BLaER1 treated with 17β-estradiol and CSF1 and Interleukin-3, amounts not matched to agents 10 nM and 100 nM (cell line): ENCODE measurements at regions not wholly inside any gene's neighbourhood (a gene's known extent, or its start where the extent isn't known, plus 50 kb on each side); places are given as distances from the start of the nearest gene placed in this dataset.

Experiments
- H3K27ac ChIP-seq, 11 experiments: shearing (Covaris generic); formaldehyde crosslinking; 2 replicates each; pipeline ENCODE4 v1.8.1; 2022
- H3K27me3 ChIP-seq, 11 experiments: shearing (Covaris generic); formaldehyde crosslinking; 2 replicates each; pipeline ENCODE4 v1.8.1; 2022
- H3K36me3 ChIP-seq, 11 experiments: shearing (Covaris generic); formaldehyde crosslinking; 2 replicates each; pipeline ENCODE4 v1.8.1; 2022
- H3K4me1 ChIP-seq, 10 experiments: shearing (Covaris generic); formaldehyde crosslinking; 2 replicates each; pipeline ENCODE4 v1.8.1; 2022
- H3K4me2 ChIP-seq, 11 experiments: shearing (Covaris generic); formaldehyde crosslinking; 2 replicates each; pipeline ENCODE4 v1.8.1; 2022
- H3K4me3 ChIP-seq, 10 experiments: shearing (Covaris generic); formaldehyde crosslinking; 2 replicates each; pipeline ENCODE4 v1.8.1; 2022
- H3K9ac ChIP-seq, 11 experiments: shearing (Covaris generic); formaldehyde crosslinking; 2 replicates each; pipeline ENCODE4 v1.8.1; 2022
- H3K9me3 ChIP-seq, 11 experiments: shearing (Covaris generic); formaldehyde crosslinking; replicated peaks in 1 of 11; 2 replicates each; pipeline ENCODE4 v1.8.1; 2022
- H4K20me1 ChIP-seq, 11 experiments: shearing (Covaris generic); formaldehyde crosslinking; 2 replicates each; pipeline ENCODE4 v1.8.1; 2022
- Cebpa-rat ChIP-seq, 11 experiments: shearing (Covaris generic); IDR thresholded peaks; 2 replicates each; pipeline ENCODE4 v1.8.1; 2022

DNA sequence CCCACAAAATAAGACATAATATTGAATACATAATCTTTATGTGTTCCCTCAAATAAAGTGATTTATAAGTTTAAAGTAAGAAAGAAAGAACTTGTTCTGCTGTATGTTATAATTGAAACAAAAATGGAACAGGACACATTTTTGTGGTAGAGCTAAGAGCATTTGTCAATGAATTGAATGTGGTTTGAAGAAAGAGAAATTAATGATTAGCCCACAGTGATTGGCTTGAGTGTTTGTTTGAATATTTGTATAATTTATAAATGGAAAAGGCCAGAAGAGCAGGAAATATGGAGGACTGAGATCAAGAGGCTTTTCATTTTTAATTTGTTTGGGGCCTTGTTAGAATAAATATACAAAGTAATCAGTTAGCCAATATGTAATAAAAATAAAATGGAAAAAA is 395.1 kb upstream of the CDH19 start:
- no peak overlapping the region for H3K4me3 ChIP-seq
- H3K27ac ChIP-seq: no peak overlapping the region
- TF ChIP-seq Cebpa-rat (IDR thresholded peaks at IDR 0.05): no peak
- H3K9ac ChIP-seq: no peak overlapping the region
- H3K9me3 ChIP-seq: no peaks in the 10 kb centered on the region
- H3K4me2 ChIP-seq: no peak overlapping the region
- H3K27me3 ChIP-seq: no peaks in the 10 kb centered on the region
- H3K4me1 ChIP-seq: no peaks in the 10 kb centered on the region
- H3K36me3 ChIP-seq: no peaks in the 10 kb centered on the region
- H4K20me1 ChIP-seq: no peaks in the 10 kb centered on the region

DNA sequence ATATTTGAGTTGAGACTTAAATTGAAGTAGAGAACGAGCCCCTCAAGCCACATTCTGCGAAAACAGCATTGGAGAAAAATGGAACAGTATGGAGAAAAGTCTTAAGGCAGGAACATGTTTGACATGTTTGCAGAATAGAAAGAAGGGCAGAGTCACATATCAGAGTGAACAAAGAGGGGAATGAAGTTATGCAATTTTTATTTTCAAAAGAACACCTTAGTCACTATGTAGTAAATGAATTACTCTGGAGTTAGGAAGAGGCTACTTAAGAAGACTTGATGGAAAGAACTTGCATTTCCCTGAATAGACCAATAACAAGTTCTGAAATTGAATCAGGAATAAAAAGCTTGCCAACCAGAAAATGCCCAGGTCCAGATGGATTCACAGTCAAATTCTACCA is 391.4 kb upstream of the CDH19 start:
- no peak overlapping the region for H3K4me3 ChIP-seq
- no peak overlapping the region for H3K4me2 ChIP-seq
- no peaks in the 10 kb centered on the region for H4K20me1 ChIP-seq
- no peak overlapping the region for H3K27ac ChIP-seq
- H3K36me3 ChIP-seq: no peaks in the 10 kb centered on the region
- no peaks in the 10 kb centered on the region for H3K4me1 ChIP-seq
- no peaks in the 10 kb centered on the region for H3K9me3 ChIP-seq
- TF ChIP-seq Cebpa-rat (IDR thresholded peaks at IDR 0.05): no peak
- no peaks in the 10 kb centered on the region for H3K27me3 ChIP-seq
- H3K9ac ChIP-seq: no peak overlapping the region

DNA sequence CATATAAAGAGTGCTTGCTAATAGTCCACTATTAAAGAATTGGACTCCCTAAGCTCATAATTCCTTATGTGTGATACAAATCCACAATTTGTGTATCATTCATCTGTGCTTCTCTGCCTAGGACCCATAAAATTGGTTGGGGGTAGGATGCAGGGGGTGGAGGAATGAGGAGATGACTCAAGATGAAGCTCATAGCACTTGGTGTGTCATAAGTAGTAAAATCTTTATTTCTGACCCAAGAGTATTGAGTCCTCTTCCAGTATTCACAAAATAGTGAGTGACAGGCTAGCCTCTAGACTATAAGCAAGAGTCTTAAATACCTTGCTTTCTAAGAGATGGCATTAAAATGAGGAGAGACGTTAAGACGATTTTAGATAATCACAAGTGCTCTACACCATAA is 390.9 kb upstream of the CDH19 start:
- H3K4me1 ChIP-seq: no peaks in the 10 kb centered on the region
- TF ChIP-seq Cebpa-rat (IDR thresholded peaks at IDR 0.05): no peak
- no peaks in the 10 kb centered on the region for H3K9me3 ChIP-seq
- no peak overlapping the region for H3K4me3 ChIP-seq
- H3K4me2 ChIP-seq: no peak overlapping the region
- no peak overlapping the region for H3K9ac ChIP-seq
- no peaks in the 10 kb centered on the region for H3K36me3 ChIP-seq
- no peaks in the 10 kb centered on the region for H4K20me1 ChIP-seq
- H3K27ac ChIP-seq: no peak overlapping the region
- H3K27me3 ChIP-seq: no peaks in the 10 kb centered on the region

- no peaks in the 10 kb centered on the region for H3K36me3 ChIP-seq
- H3K4me2 ChIP-seq: no peak overlapping the region
- TF ChIP-seq Cebpa-rat (IDR thresholded peaks at IDR 0.05): no peak
- no peaks in the 10 kb centered on the region for H3K27me3 ChIP-seq
- H3K4me3 ChIP-seq: no peak overlapping the region
- no peaks in the 10 kb centered on the region for H3K9me3 ChIP-seq
- no peaks in the 10 kb centered on the region for H4K20me1 ChIP-seq
- H3K9ac ChIP-seq: no peak overlapping the region
- H3K4me1 ChIP-seq: no peaks in the 10 kb centered on the region
- no peak overlapping the region for H3K27ac ChIP-seq
Observed at GRCh38 chr18:66993492-66993891, 389.6 kb upstream of the CDH19 start.

DNA sequence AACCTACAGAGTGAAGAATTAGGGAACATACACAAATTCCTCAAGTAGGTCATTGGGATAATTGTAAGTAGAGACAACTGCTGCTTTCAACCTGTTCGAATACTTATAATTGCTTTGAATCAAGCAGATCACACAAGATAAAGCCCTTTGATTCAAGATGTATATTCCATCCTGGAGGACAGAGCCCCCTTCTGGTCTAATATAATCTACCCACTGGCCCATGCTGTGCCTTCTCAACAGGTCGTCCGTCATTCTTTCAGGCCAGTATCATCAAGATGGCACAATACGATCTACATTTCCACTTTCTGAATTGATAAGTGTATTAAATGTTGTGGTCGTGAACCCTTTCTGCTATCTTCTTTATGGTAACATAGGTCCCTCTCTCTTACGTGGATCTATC is 387.0 kb upstream of the CDH19 start:
- no peak overlapping the region for H3K9ac ChIP-seq
- TF ChIP-seq Cebpa-rat (IDR thresholded peaks at IDR 0.05): no peak
- no peaks in the 10 kb centered on the region for H3K4me1 ChIP-seq
- no peak overlapping the region for H3K4me2 ChIP-seq
- no peaks in the 10 kb centered on the region for H3K9me3 ChIP-seq
- no peak overlapping the region for H3K27ac ChIP-seq
- H4K20me1 ChIP-seq: no peaks in the 10 kb centered on the region
- H3K4me3 ChIP-seq: no peak overlapping the region
- H3K36me3 ChIP-seq: no peaks in the 10 kb centered on the region
- no peaks in the 10 kb centered on the region for H3K27me3 ChIP-seq

GRCh38 chr18:66979009-66979408 is 375.1 kb upstream of the CDH19 start:
- Histone ChIP-seq H3K4me3 (no peak overlapping the region), H3K9ac (no peak overlapping the region), H3K4me2 (no peak overlapping the region), H3K27me3 (no peaks in the 10 kb centered on the region), H3K36me3 (no peaks in the 10 kb centered on the region), H3K4me1 (no peaks in the 10 kb centered on the region), H3K9me3 (no peaks in the 10 kb centered on the region), H4K20me1 (no peaks in the 10 kb centered on the region), H3K27ac (no peak overlapping the region)
- TF ChIP-seq Cebpa-rat (IDR thresholded peaks at IDR 0.05): no peak

GRCh38 chr18:66972681-66973080 is 368.8 kb upstream of the CDH19 start:
- no peaks in the 10 kb centered on the region for H3K36me3 ChIP-seq
- TF ChIP-seq Cebpa-rat (IDR thresholded peaks at IDR 0.05): no peak
- no peak overlapping the region for H3K27ac ChIP-seq
- H3K9me3 ChIP-seq: no peaks in the 10 kb centered on the region
- no peaks in the 10 kb centered on the region for H3K27me3 ChIP-seq
- H3K4me1 ChIP-seq: no peaks in the 10 kb centered on the region
- no peak overlapping the region for H3K4me2 ChIP-seq
- no peaks in the 10 kb centered on the region for H4K20me1 ChIP-seq
- H3K4me3 ChIP-seq: no peak overlapping the region
- no peak overlapping the region for H3K9ac ChIP-seq

GRCh38 chr18:66971960-66972359 is 368.1 kb upstream of the CDH19 start:
- H3K36me3 ChIP-seq: no peaks in the 10 kb centered on the region
- no peak overlapping the region for H3K27ac ChIP-seq
- no peaks in the 10 kb centered on the region for H4K20me1 ChIP-seq
- H3K4me3 ChIP-seq: no peak overlapping the region
- H3K9me3 ChIP-seq: no peaks in the 10 kb centered on the region
- no peaks in the 10 kb centered on the region for H3K27me3 ChIP-seq
- H3K4me2 ChIP-seq: no peak overlapping the region
- H3K4me1 ChIP-seq: no peaks in the 10 kb centered on the region
- TF ChIP-seq Cebpa-rat (IDR thresholded peaks at IDR 0.05): no peak
- no peak overlapping the region for H3K9ac ChIP-seq

DNA sequence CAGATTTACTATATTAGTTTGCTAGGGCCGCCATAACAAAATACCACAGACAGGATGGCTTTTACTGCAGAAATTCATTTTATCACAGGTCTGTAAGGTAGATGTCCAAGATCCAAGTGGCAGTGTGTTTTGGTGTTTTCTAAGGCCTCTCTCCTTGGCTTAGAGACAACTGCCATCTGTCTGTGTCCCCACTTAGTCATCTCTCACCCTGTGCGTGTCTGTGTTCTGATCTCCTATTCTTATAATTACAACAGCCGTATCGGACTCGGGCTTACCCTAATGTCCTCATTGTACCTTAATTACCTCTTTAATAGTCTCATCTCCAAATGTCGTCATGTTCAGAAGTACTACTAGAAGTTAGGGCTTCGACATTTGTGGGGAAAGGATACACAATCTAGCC is 362.3 kb upstream of the CDH19 start:
- Histone ChIP-seq H3K9ac (no peak overlapping the region), H3K27ac (no peak overlapping the region), H3K4me3 (no peak overlapping the region), H3K9me3 (no peaks in the 10 kb centered on the region), H3K27me3 (no peaks in the 10 kb centered on the region), H3K4me2 (no peak overlapping the region), H4K20me1 (no peaks in the 10 kb centered on the region), H3K4me1 (no peaks in the 10 kb centered on the region), H3K36me3 (no peaks in the 10 kb centered on the region)
- TF ChIP-seq Cebpa-rat (IDR thresholded peaks at IDR 0.05): no peak

- no peak overlapping the region for H3K27ac ChIP-seq
- no peaks in the 10 kb centered on the region for H3K27me3 ChIP-seq
- H3K36me3 ChIP-seq: no peaks in the 10 kb centered on the region
- no peaks in the 10 kb centered on the region for H4K20me1 ChIP-seq
- no peaks in the 10 kb centered on the region for H3K4me1 ChIP-seq
- no peak overlapping the region for H3K4me3 ChIP-seq
- H3K4me2 ChIP-seq: no peak overlapping the region
- H3K9me3 ChIP-seq: no peaks in the 10 kb centered on the region
- no peak for TF ChIP-seq Cebpa-rat (IDR thresholded peaks at IDR 0.05)
- H3K9ac ChIP-seq: no peak overlapping the region
Observed at GRCh38 chr18:66958309-66958708, 354.4 kb upstream of the CDH19 start.

DNA sequence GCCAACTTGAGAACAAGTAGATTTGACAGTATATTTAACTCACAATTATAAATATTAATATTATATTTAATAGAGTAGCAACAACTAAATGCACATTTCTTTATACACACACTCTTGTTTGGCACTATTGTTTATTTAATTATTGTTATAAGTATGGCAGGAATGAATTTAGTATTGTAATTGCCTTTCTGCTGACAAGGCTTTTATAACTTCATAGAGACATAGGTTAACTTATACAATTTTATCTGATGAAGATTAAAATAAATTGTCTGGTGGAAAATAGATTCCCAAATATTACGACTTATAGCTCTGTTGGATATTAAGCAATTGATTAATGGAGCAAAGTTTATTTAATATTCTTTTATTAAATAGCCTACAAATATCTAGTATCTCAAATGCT is 347.9 kb upstream of the CDH19 start:
- Histone ChIP-seq H3K4me1 (peaks cover 0 to 7% (median 0%) of the 10 kb centered on the region in 10 experiments; a peak in 2 of 20 replicates), H3K27me3 (no peaks in the 10 kb centered on the region), H3K36me3 (no peaks in the 10 kb centered on the region), H3K9me3 (peaks cover 0 to 18% (median 5%) of the 10 kb centered on the region in 11 experiments; a peak in 7 of 22 replicates), H4K20me1 (no peaks in the 10 kb centered on the region), H3K27ac (no peak overlapping the region), H3K4me3 (no peak overlapping the region), H3K9ac (no peak overlapping the region), H3K4me2 (no peak overlapping the region)
- no peak for TF ChIP-seq Cebpa-rat (IDR thresholded peaks at IDR 0.05)
